ENCODE measurements at regions not wholly inside any gene's neighbourhood (a gene's known extent, or its start where the extent isn't known, plus 50 kb on each side); places are given as distances from the start of the nearest gene placed in this dataset.

DNA sequence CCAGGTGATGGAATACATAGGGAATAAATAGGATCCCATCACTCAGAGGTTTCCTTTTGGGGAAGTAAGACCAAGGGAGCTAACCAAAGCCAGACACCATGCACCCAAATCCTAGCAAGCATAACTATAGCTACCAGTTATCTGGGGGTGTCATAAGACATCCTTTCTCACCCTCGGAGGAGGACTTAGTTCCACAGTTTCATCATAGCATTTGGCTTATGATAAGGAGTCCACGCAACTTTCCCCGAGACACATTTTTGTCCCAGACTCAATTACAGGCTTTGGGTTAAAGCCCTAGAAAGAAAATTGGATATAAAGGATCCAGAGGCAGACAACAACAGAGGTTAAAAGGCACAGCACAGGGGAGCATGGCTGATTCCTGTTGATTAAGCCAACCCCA is 442.9 kb downstream of the HTR7 start:
- H3K4me1 ChIP-seq, result no peaks in the 10 kb centered on the region
- H3K9me3 ChIP-seq, result peaks cover 0 to 12% of the 10 kb centered on the region in 2 donors
- intact Hi-C loops (cut with DNase I), result no loop called here
- no peak for TF ChIP-seq CTCF (IDR thresholded peaks at IDR 0.05)
- H3K27me3 ChIP-seq, result no peaks in the 10 kb centered on the region
- no peak overlapping the region for H3K4me3 ChIP-seq
- no peaks in the 10 kb centered on the region for H3K36me3 ChIP-seq
- DNase-seq (ENCODE audit: low spot score in 2 of 2), result no peak
- no peak overlapping the region for H3K27ac ChIP-seq

GRCh38 chr10:90417029-90417428 is 440.8 kb downstream of the HTR7 start:
- Histone ChIP-seq H3K27ac (no peak overlapping the region), H3K36me3 (no peaks in the 10 kb centered on the region), H3K9me3 (no peaks in the 10 kb centered on the region), H3K27me3 (no peaks in the 10 kb centered on the region), H3K4me1 (no peaks in the 10 kb centered on the region), H3K4me3 (no peak overlapping the region)
- intact Hi-C loops (cut with DNase I), result no loop called here
- no peak for TF ChIP-seq CTCF (IDR thresholded peaks at IDR 0.05)
- no peak for DNase-seq (ENCODE audit: low spot score in 2 of 2)

DNA sequence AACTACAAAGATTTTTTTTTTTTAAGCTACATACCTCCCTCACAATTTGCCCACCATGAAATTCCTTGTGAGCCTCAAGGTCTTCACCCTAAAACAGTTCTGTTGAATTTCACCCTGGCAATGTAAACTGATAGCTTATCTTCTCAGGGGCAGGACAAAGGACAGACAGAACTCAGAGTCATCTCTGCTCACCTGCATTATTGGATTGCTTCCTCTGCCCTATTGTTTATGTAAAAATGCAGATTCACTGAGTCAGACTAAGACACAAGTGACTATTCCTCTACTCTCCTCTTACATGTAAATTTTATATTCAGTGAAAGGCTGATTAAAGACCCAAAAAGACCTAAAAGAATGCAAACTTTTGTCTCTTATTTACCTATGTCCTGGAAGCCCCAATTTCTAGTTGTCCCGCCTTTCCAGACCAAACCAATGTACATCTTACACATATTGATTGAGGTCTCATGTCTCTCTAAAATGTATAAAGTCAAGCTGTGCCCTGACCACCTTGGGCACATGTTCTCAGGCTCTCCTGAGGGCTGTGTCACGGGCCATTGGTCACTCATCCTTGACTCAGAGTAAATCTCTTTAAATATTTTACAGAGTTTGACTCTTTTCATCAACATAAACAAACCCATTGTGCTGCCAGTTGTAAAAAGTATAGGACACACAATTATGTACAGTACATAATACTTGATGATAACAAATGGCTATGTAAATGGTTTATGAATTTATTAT is 440.2 kb downstream of the HTR7 start:
- H3K27ac ChIP-seq, result no peak overlapping the region
- no peak overlapping the region for H3K4me3 ChIP-seq
- DNase-seq (ENCODE audit: low spot score in 2 of 2), result no peak
- H3K27me3 ChIP-seq, result no peaks in the 10 kb centered on the region
- intact Hi-C loops (cut with DNase I), result no loop called here
- no peaks in the 10 kb centered on the region for H3K4me1 ChIP-seq
- TF ChIP-seq CTCF (IDR thresholded peaks at IDR 0.05), result no peak
- H3K9me3 ChIP-seq, result no peaks in the 10 kb centered on the region
- no peaks in the 10 kb centered on the region for H3K36me3 ChIP-seq

DNA sequence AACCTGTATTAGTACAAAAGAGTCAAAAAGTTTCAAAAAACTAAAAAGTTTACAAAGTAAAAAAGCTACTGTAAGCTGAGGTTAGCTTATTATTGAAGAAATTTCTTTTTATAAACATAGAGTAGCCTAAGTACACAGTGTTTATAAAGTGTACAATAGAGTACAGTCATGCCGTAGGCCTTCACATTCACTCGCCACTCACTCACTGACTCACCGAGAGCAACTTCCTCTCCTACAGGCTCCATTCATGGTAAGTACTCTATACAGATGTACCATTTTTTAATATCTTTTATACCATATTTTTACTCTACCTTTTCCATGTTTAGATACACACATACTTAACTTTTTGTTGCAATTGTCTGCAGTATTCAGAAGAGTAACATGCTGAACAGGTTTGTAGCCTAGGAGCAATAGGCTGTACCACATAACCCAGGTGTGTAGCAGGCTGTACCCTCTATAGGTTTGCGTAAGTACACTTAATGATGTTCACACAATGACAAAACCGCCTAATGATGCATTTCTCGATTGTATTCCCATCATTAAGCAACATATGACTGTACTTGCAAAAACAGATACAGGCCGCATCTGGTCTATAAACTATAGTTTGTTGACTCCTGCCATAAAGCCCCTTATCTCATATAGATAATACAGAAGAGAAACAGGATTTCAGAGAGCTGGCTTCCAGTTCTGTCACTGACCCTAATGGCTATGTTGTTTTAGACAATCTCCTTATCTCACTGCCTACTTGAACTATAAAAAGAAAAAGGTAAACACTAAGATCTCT is 438.8 kb downstream of the HTR7 start:
- H3K4me1 ChIP-seq, result no peaks in the 10 kb centered on the region
- intact Hi-C loops (cut with DNase I), result no loop called here
- no peaks in the 10 kb centered on the region for H3K27me3 ChIP-seq
- TF ChIP-seq CTCF (IDR thresholded peaks at IDR 0.05), result no peak
- H3K27ac ChIP-seq, result no peak overlapping the region
- DNase-seq (ENCODE audit: low spot score in 2 of 2), result no peak
- H3K4me3 ChIP-seq, result no peak overlapping the region
- H3K9me3 ChIP-seq, result no peaks in the 10 kb centered on the region
- H3K36me3 ChIP-seq, result no peaks in the 10 kb centered on the region

GRCh38 chr10:90420637-90421318 is 437.1 kb downstream of the HTR7 start:
- TF ChIP-seq CTCF (IDR thresholded peaks at IDR 0.05), result no peak
- no peaks in the 10 kb centered on the region for H3K9me3 ChIP-seq
- DNase-seq (ENCODE audit: low spot score in 2 of 2), result no peak
- no peaks in the 10 kb centered on the region for H3K36me3 ChIP-seq
- no peak overlapping the region for H3K4me3 ChIP-seq
- no peak overlapping the region for H3K27ac ChIP-seq
- intact Hi-C loops (cut with DNase I), result no loop called here
- no peaks in the 10 kb centered on the region for H3K27me3 ChIP-seq
- H3K4me1 ChIP-seq, result no peaks in the 10 kb centered on the region
